ENCODE measurements at regions not wholly inside any gene's neighbourhood (a gene's known extent, or its start where the extent isn't known, plus 50 kb on each side); places are given as distances from the start of the nearest gene placed in this dataset.

GRCh38 chr2:5751873-5752482 lies 59.8 kb downstream of the SOX11 start:
- DNase-seq (ENCODE audit: low read depth in 2 of 2) = no peak

- DNase-seq (ENCODE audit: low read depth in 2 of 2) = no peak
Observed at GRCh38 chr2:5756272-5756671, 64.1 kb downstream of the SOX11 start.

GRCh38 chr2:5758346-5758745 lies 66.2 kb downstream of the SOX11 start:
- no peak for DNase-seq (ENCODE audit: low read depth in 2 of 2)

GRCh38 chr2:5759949-5760348 lies 67.8 kb downstream of the SOX11 start:
- no peak for DNase-seq (ENCODE audit: low read depth in 2 of 2)

GRCh38 chr2:5763531-5763930 lies 71.3 kb downstream of the SOX11 start:
- DNase-seq (ENCODE audit: low read depth in 2 of 2) = no peak

- no peak for DNase-seq (ENCODE audit: low read depth in 2 of 2)
Observed at GRCh38 chr2:5764041-5764440, 71.9 kb downstream of the SOX11 start.

GRCh38 chr2:5766056-5766455 lies 73.9 kb downstream of the SOX11 start:
- DNase-seq (ENCODE audit: low read depth in 2 of 2) = no peak

- no peak for DNase-seq (ENCODE audit: low read depth in 2 of 2)
Observed at GRCh38 chr2:5766561-5766960, 74.4 kb downstream of the SOX11 start.

GRCh38 chr2:5777131-5777535 lies 84.9 kb downstream of the SOX11 start:
- DNase-seq (ENCODE audit: low read depth in 2 of 2) = no peak

- no peak for DNase-seq (ENCODE audit: low read depth in 2 of 2)
Observed at GRCh38 chr2:5781679-5782078, 89.5 kb downstream of the SOX11 start.

- no peak for DNase-seq (ENCODE audit: low read depth in 2 of 2)
Observed at GRCh38 chr2:5782103-5782502, 89.9 kb downstream of the SOX11 start.

GRCh38 chr2:5788447-5788846 lies 96.3 kb downstream of the SOX11 start:
- DNase-seq (ENCODE audit: low read depth in 2 of 2) = no peak

- no peak for DNase-seq (ENCODE audit: low read depth in 2 of 2)
Observed at GRCh38 chr2:5791371-5791770, 99.2 kb downstream of the SOX11 start.

GRCh38 chr2:5794012-5794411 lies 101.8 kb downstream of the SOX11 start:
- DNase-seq (ENCODE audit: low read depth in 2 of 2) = no peak

GRCh38 chr2:5798084-5798483 lies 105.9 kb downstream of the SOX11 start:
- no peak for DNase-seq (ENCODE audit: low read depth in 2 of 2)

- no peak for DNase-seq (ENCODE audit: low read depth in 2 of 2)
Observed at GRCh38 chr2:5799348-5799747, 107.2 kb downstream of the SOX11 start.

- DNase-seq (ENCODE audit: low read depth in 2 of 2) = no peak
Observed at GRCh38 chr2:5803547-5803946, 111.4 kb downstream of the SOX11 start.

- DNase-seq (ENCODE audit: low read depth in 2 of 2) = no peak
Observed at GRCh38 chr2:5818961-5819600, 126.9 kb downstream of the SOX11 start.

- no peak for DNase-seq (ENCODE audit: low read depth in 2 of 2)
Observed at GRCh38 chr2:5824126-5824525, 131.9 kb downstream of the SOX11 start.

- DNase-seq (ENCODE audit: low read depth in 2 of 2) = no peak
Observed at GRCh38 chr2:5825686-5826085, 133.5 kb downstream of the SOX11 start.

- DNase-seq (ENCODE audit: low read depth in 2 of 2) = no peak
Observed at GRCh38 chr2:5826979-5827655, 134.9 kb downstream of the SOX11 start.

GRCh38 chr2:5834501-5834900 lies 142.3 kb downstream of the SOX11 start:
- DNase-seq (ENCODE audit: low read depth in 2 of 2) = peak in 1 of 2 donors; percentile 30

GRCh38 chr2:5839550-5839949 lies 147.4 kb downstream of the SOX11 start:
- no peak for DNase-seq (ENCODE audit: low read depth in 2 of 2)
